Activated CD8-positive, alpha-beta memory T cell treated with anti-CD3 and anti-CD28 coated beads, Interleukin-2, amount 50 U/mL, for 24 hours (primary cell): ENCODE measurements at regions not wholly inside any gene's neighbourhood (a gene's known extent, or its start where the extent isn't known, plus 50 kb on each side); places are given as distances from the start of the nearest gene placed in this dataset.

ENCODE experiments used
- DNase-seq: peaks from one replicate; pipeline ENCODE4 v3.0.0-alpha.2; 2020; ENCODE audit errors: extremely low read depth

- DNase-seq, result no peak
These were observed 356.2 kb downstream of the CHSY3 start for GRCh38 chr5:130260481-130260880.

- no peak for DNase-seq
These were observed 347.7 kb downstream of the CHSY3 start for GRCh38 chr5:130251931-130252330.

GRCh38 chr5:130243641-130244040, 339.4 kb downstream of the CHSY3 start:
- no peak for DNase-seq

- no peak for DNase-seq
These were observed 333.5 kb downstream of the CHSY3 start for GRCh38 chr5:130237721-130238120.
